ENCODE measurements at regions not wholly inside any gene's neighbourhood (a gene's known extent, or its start where the extent isn't known, plus 50 kb on each side); places are given as distances from the start of the nearest gene placed in this dataset.

DNA sequence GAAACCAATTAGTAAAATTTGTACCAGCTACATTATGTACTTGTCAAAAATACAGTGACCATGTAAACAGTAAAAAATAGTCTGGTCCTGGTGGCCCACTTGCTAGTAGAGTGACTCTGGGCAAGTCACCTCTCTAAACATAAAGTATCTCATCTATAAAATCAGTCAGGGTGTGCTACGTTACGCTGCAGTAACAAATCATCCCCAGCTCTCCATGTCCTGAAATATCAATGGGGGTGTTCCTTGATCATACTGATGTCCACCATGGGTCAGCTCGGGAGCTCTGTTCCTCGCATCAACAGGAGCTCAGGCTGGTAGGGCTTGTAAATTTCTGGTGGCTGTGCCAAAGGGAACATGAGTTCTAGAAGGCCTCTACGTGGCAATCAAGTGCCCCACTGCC is 268.6 kb downstream of the RAB28 start:
- intact Hi-C loops (cut with DNase I; ENCODE audit: low total_unique reads): no loop called here

DNA sequence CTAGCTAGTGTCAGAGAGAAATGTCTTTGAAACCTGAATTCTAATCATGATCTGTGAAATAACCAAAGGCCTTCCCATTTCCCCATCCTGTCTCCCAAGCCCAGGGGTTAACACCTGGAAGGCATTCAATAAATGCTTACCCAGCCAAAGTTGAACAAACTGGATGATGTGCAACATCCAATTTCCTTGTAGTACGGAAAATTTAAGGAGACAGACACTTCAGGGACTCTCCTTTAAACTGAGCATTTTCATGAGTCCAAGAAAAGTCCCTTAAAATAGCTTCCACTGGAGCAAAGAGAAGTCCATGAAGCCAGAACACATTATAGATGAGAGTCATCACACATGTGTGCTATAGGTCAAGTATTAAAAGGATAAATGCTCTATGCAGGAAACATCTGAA is 271.2 kb downstream of the RAB28 start:
- intact Hi-C loops (cut with DNase I; ENCODE audit: low total_unique reads) (no loop called here), in situ Hi-C loops (cut with MboI; ENCODE audit: low pct_ligation_motif_present in 1 of 4, low pct_unique_long_range_greater_than_20kb in 1 of 4, low sequenced_read_pairs in 3 of 4) (no loop called here)
- DNase-seq: no peak
- Histone ChIP-seq H3K36me3 (no peaks in the 10 kb centered on the region), H3K27me3 (no peaks in the 10 kb centered on the region), H3K4me1 (no peaks in the 10 kb centered on the region), H3K27ac (no peak overlapping the region), H3K9me3 (no peaks in the 10 kb centered on the region), H3K4me3 (no peak overlapping the region)
- no peak for TF ChIP-seq EP300 (IDR thresholded peaks at IDR 0.05; ENCODE audit: low read depth)
- TF ChIP-seq, protein P1, sequence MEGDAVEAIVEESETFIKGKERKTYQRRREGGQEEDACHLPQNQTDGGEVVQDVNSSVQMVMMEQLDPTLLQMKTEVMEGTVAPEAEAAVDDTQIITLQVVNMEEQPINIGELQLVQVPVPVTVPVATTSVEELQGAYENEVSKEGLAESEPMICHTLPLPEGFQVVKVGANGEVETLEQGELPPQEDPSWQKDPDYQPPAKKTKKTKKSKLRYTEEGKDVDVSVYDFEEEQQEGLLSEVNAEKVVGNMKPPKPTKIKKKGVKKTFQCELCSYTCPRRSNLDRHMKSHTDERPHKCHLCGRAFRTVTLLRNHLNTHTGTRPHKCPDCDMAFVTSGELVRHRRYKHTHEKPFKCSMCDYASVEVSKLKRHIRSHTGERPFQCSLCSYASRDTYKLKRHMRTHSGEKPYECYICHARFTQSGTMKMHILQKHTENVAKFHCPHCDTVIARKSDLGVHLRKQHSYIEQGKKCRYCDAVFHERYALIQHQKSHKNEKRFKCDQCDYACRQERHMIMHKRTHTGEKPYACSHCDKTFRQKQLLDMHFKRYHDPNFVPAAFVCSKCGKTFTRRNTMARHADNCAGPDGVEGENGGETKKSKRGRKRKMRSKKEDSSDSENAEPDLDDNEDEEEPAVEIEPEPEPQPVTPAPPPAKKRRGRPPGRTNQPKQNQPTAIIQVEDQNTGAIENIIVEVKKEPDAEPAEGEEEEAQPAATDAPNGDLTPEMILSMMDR (IDR thresholded peaks at IDR 0.05): no peak
- no peak for TF ChIP-seq POLR2A (IDR thresholded peaks at IDR 0.05)
- TF ChIP-seq POLR2AphosphoS5 (IDR thresholded peaks at IDR 0.05): no peak
- WGBS, 2 donors (ENCODE audit: low coverage in 1 of 2): 85 to 86% methylated on average over 1 of the region's 1 CpG

More for the DNA sequence above, 268.6 kb downstream of the RAB28 start:
- in situ Hi-C loops (cut with MboI; ENCODE audit: low pct_ligation_motif_present in 1 of 4, low pct_unique_long_range_greater_than_20kb in 1 of 4, low sequenced_read_pairs in 3 of 4): no loop called here
- TF ChIP-seq, protein P1 (IDR thresholded peaks at IDR 0.05): no peak
- TF ChIP-seq EP300 (IDR thresholded peaks at IDR 0.05; ENCODE audit: low read depth) (no peak), POLR2A (IDR thresholded peaks at IDR 0.05) (no peak), POLR2AphosphoS5 (IDR thresholded peaks at IDR 0.05) (no peak)
- WGBS, 2 donors (ENCODE audit: low coverage in 1 of 2): 71 to 84% methylated on average over 3 to 5 of the region's 5 CpGs
- no peak for DNase-seq
- no peaks in the 10 kb centered on the region for H3K4me1 ChIP-seq
- no peaks in the 10 kb centered on the region for H3K9me3 ChIP-seq
- no peak overlapping the region for H3K27ac ChIP-seq
- no peaks in the 10 kb centered on the region for H3K36me3 ChIP-seq
- no peak overlapping the region for H3K4me3 ChIP-seq
- H3K27me3 ChIP-seq: no peaks in the 10 kb centered on the region

DNA sequence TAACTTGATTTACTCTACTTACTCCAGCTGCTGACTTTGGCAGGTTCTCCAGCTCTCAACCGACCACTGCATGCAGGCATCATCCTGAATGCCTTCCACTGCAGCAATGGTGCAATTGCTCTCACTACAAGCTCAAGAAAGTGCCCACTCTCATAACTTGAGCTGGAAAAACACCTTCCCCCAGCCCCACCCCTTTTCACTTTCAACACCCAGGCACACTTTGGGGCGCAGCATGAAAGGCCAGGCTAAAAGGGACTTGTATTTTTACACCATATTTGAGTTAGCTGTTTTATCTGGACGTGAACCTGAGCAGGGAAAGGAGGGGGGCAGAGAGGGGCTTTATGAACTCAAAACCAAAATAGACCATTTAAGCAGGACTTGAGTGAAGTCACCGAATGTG is 274.5 kb downstream of the RAB28 start:
- Histone ChIP-seq H3K36me3 (no peaks in the 10 kb centered on the region), H3K27ac (no peak overlapping the region), H3K4me1 (no peaks in the 10 kb centered on the region), H3K27me3 (no peaks in the 10 kb centered on the region), H3K4me3 (no peak overlapping the region), H3K9me3 (no peaks in the 10 kb centered on the region)
- intact Hi-C loops (cut with DNase I; ENCODE audit: low total_unique reads) (no loop called here), in situ Hi-C loops (cut with MboI; ENCODE audit: low pct_ligation_motif_present in 1 of 4, low pct_unique_long_range_greater_than_20kb in 1 of 4, low sequenced_read_pairs in 3 of 4) (no loop called here)
- WGBS, 2 donors (ENCODE audit: low coverage in 1 of 2): 72 to 100% methylated on average over 1 to 4 of the region's 4 CpGs
- TF ChIP-seq POLR2AphosphoS5 (IDR thresholded peaks at IDR 0.05) (no peak), POLR2A (IDR thresholded peaks at IDR 0.05) (no peak), EP300 (IDR thresholded peaks at IDR 0.05; ENCODE audit: low read depth) (no peak)
- TF ChIP-seq, protein P1 (IDR thresholded peaks at IDR 0.05): no peak
- DNase-seq: no peak

DNA sequence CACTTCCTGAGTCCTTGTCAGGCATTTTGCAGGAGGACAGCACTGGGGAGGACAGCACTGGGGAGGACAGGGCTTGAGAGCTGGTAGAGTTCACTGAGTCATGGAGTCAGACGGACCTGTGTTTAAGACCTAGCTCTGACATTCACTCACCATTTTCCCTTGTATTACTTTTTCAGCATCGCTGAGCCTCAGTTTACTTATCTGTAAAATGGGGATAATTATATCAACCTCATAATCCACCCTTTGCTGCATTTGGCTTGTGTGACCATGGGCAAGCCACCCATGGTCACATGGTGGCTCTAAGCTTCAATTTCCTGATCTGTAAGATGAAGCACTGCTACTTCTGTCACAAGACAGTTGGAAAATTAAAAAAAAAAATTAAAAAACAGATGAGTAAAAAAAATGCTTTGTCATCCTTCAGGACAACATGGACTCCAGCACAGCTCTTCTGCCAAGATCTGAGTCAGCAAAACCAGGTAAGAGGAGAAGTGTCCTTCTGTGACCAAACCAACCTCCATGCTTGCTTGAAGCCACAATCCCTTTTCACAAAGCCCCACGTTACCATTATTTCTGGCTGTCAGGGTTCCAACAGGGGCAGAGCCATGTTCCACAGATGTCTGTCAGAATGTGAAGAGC is 275.5 kb downstream of the RAB28 start:
- H3K27me3 ChIP-seq: no peaks in the 10 kb centered on the region
- in situ Hi-C loops (cut with MboI; ENCODE audit: low pct_ligation_motif_present in 1 of 4, low pct_unique_long_range_greater_than_20kb in 1 of 4, low sequenced_read_pairs in 3 of 4): no loop called here
- no peak for TF ChIP-seq EP300 (IDR thresholded peaks at IDR 0.05; ENCODE audit: low read depth)
- TF ChIP-seq, protein P1 (IDR thresholded peaks at IDR 0.05): no peak
- no peak for TF ChIP-seq POLR2AphosphoS5 (IDR thresholded peaks at IDR 0.05)
- no peak for TF ChIP-seq POLR2A (IDR thresholded peaks at IDR 0.05)

More for the DNA sequence above, 275.5 kb downstream of the RAB28 start:
- 97 to 100% methylated on average over 2 to 3 of the region's 3 CpGs for WGBS, 2 donors (ENCODE audit: low coverage in 1 of 2)
- Histone ChIP-seq H3K27ac (no peak overlapping the region), H3K4me1 (no peaks in the 10 kb centered on the region), H3K4me3 (no peak overlapping the region), H3K9me3 (no peaks in the 10 kb centered on the region), H3K36me3 (no peaks in the 10 kb centered on the region)
- no peak for DNase-seq
- intact Hi-C loops (cut with DNase I; ENCODE audit: low total_unique reads): no loop called here

Measured in transverse colon (tissue), 4 donors.